NCI-H2227 (cell line): ENCODE measurements at regions not wholly inside any gene's neighbourhood (a gene's known extent, or its start where the extent isn't known, plus 50 kb on each side); places are given as distances from the start of the nearest gene placed in this dataset.

Experiments
- DNase-seq: peaks from one replicate; lab custom pipeline; 2025; ENCODE audit not compliant: unreplicated experiment; lab: John Stamatoyannopoulos, UW

GRCh38 chr4:132245319-132245718 lies 903.8 kb upstream of the PCDH10 start:
- no peak for DNase-seq

- no peak for DNase-seq
These were observed 884.9 kb upstream of the PCDH10 start for GRCh38 chr4:132264176-132264575.

- DNase-seq: no peak
These were observed 882.7 kb upstream of the PCDH10 start for GRCh38 chr4:132266374-132266773.

- DNase-seq: no peak
These were observed 881.8 kb upstream of the PCDH10 start for GRCh38 chr4:132267321-132267720.

GRCh38 chr4:132269303-132269990 lies 879.6 kb upstream of the PCDH10 start:
- no peak for DNase-seq

- DNase-seq: no peak
These were observed 873.4 kb upstream of the PCDH10 start for GRCh38 chr4:132275583-132276121.

GRCh38 chr4:132276185-132276584 lies 872.9 kb upstream of the PCDH10 start:
- no peak for DNase-seq

GRCh38 chr4:132276989-132277388 lies 872.1 kb upstream of the PCDH10 start:
- DNase-seq: no peak

GRCh38 chr4:132281733-132282132 lies 867.4 kb upstream of the PCDH10 start:
- no peak for DNase-seq

GRCh38 chr4:132284910-132285426 lies 864.1 kb upstream of the PCDH10 start:
- DNase-seq: no peak

GRCh38 chr4:132297346-132297745 lies 851.7 kb upstream of the PCDH10 start:
- no peak for DNase-seq

- DNase-seq: no peak
These were observed 849.3 kb upstream of the PCDH10 start for GRCh38 chr4:132299841-132300240.

GRCh38 chr4:132312521-132312920 lies 836.6 kb upstream of the PCDH10 start:
- DNase-seq: no peak

GRCh38 chr4:132313852-132314251 lies 835.2 kb upstream of the PCDH10 start:
- no peak for DNase-seq

GRCh38 chr4:132316738-132317137 lies 832.4 kb upstream of the PCDH10 start:
- no peak for DNase-seq

- no peak for DNase-seq
These were observed 831.2 kb upstream of the PCDH10 start for GRCh38 chr4:132317923-132318322.

- no peak for DNase-seq
These were observed 820.3 kb upstream of the PCDH10 start for GRCh38 chr4:132328761-132329160.

GRCh38 chr4:132330994-132331393 lies 818.1 kb upstream of the PCDH10 start:
- DNase-seq: no peak

GRCh38 chr4:132332932-132333723 lies 816.0 kb upstream of the PCDH10 start:
- no peak for DNase-seq

- no peak for DNase-seq
These were observed 815.4 kb upstream of the PCDH10 start for GRCh38 chr4:132333724-132334047.

GRCh38 chr4:132334081-132334480 lies 815.0 kb upstream of the PCDH10 start:
- DNase-seq: no peak
